Kidney (tissue), 13 donors: ENCODE measurements at regions not wholly inside any gene's neighbourhood (a gene's known extent, or its start where the extent isn't known, plus 50 kb on each side); places are given as distances from the start of the nearest gene placed in this dataset.

Experiments
- DNase-seq, 5 donors: peaks; one replicate each; pipeline ENCODE4 v3.0.0-alpha.2; 2013 to 2020
- FAIRE-seq: peaks from 2 replicates; lab custom pipeline; 2012; peaks lifted over from hg19 to GRCh38; lab: Jason Lieb, UNC
- H3K27ac ChIP-seq, 2 donors: one replicate each; pipeline ENCODE4 v1.7.0; 2013; ENCODE audit warnings: low read depth in 2 of 2, low read length in 2 of 2, inconsistent platforms in 1 of 2
- H3K27me3 ChIP-seq: one replicate; pipeline ENCODE4 v1.7.1; 2013; ENCODE audit warnings: low read length, inconsistent platforms; ENCODE audit not compliant: control insufficient read depth, insufficient read depth
- H3K36me3 ChIP-seq, 3 donors: one replicate each; pipeline versions ENCODE4 v1.7.0 to v1.7.1; 2013; ENCODE audit warnings: low read length in 3 of 3, control low read depth in 1 of 3, inconsistent platforms in 1 of 3; ENCODE audit not compliant: insufficient read depth in 3 of 3, control insufficient read depth in 2 of 3
- H3K4me1 ChIP-seq, 3 donors: one replicate each; pipeline versions ENCODE4 v1.7.0 to v1.7.1; 2013; ENCODE audit warnings: low read length in 3 of 3, inconsistent platforms in 1 of 3, low read depth in 1 of 3; ENCODE audit not compliant: control insufficient read depth in 2 of 3, insufficient read depth in 2 of 3
- H3K4me3 ChIP-seq, 3 donors: one replicate each; pipeline versions ENCODE4 v1.7.0 to v1.8.1; 2013; ENCODE audit warnings: low read length in 3 of 3, control low read depth in 1 of 3, inconsistent platforms in 1 of 3
- H3K9ac ChIP-seq, 3 donors: one replicate each; pipeline versions ENCODE4 v1.7.0 to v1.7.1; 2013; ENCODE audit warnings: low read length in 3 of 3, control low read depth in 1 of 3, inconsistent platforms in 1 of 3
- H3K9me3 ChIP-seq, 3 donors: one replicate each; pipeline versions ENCODE4 v1.7.0 to v1.7.1; 2013; ENCODE audit warnings: low read length in 3 of 3, control low read depth in 1 of 3, inconsistent platforms in 1 of 3; ENCODE audit not compliant: control insufficient read depth in 2 of 3, insufficient read depth in 1 of 3
- intact Hi-C: fragments of 100-400 bp; cut with DNase I; formaldehyde crosslinking; loops from one replicate; pipeline ENCODE4 v1.11.1; 2022
- TF ChIP-seq, protein P1 (sequence below): IDR thresholded peaks from 3 replicates; pipeline ENCODE4 v1.5.1; 2012; ENCODE audit warnings: mild to moderate bottlenecking, moderate library complexity, borderline replicate concordance; ENCODE audit not compliant: insufficient read depth; ENCODE audit errors: extremely low read depth
- donor health status: control.
- donor health status: control.
- donor health status: control.
- donor health status: control.
- donor health status: control.
- donor health status: DM: yes; HTN: yes; CAD: no.
- donor health status: Normal renal cell carcinoma (clear cell type).

GRCh38 chr2:236675526-236675925 lies 105.9 kb downstream of the ACKR3 start:
- no peaks in the 10 kb centered on the region for H3K36me3 ChIP-seq
- H3K27ac ChIP-seq, result no peak overlapping the region
- H3K9ac ChIP-seq, result no peak overlapping the region
- TF ChIP-seq, protein P1, sequence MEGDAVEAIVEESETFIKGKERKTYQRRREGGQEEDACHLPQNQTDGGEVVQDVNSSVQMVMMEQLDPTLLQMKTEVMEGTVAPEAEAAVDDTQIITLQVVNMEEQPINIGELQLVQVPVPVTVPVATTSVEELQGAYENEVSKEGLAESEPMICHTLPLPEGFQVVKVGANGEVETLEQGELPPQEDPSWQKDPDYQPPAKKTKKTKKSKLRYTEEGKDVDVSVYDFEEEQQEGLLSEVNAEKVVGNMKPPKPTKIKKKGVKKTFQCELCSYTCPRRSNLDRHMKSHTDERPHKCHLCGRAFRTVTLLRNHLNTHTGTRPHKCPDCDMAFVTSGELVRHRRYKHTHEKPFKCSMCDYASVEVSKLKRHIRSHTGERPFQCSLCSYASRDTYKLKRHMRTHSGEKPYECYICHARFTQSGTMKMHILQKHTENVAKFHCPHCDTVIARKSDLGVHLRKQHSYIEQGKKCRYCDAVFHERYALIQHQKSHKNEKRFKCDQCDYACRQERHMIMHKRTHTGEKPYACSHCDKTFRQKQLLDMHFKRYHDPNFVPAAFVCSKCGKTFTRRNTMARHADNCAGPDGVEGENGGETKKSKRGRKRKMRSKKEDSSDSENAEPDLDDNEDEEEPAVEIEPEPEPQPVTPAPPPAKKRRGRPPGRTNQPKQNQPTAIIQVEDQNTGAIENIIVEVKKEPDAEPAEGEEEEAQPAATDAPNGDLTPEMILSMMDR, result no peak
- no peak for DNase-seq
- intact Hi-C loops, result no loop called here
- FAIRE-seq, result no peak
- H3K4me3 ChIP-seq, result no peak overlapping the region
- no peaks in the 10 kb centered on the region for H3K9me3 ChIP-seq
- no peaks in the 10 kb centered on the region for H3K27me3 ChIP-seq
- no peaks in the 10 kb centered on the region for H3K4me1 ChIP-seq

GRCh38 chr2:236676136-236676873 lies 106.7 kb downstream of the ACKR3 start:
- FAIRE-seq (no peak), DNase-seq (no peak)
- TF ChIP-seq, protein P1, result no peak
- no peak overlapping the region for H3K4me3 ChIP-seq
- H3K9me3 ChIP-seq, result no peaks in the 10 kb centered on the region
- no peak overlapping the region for H3K9ac ChIP-seq
- no peaks in the 10 kb centered on the region for H3K36me3 ChIP-seq
- intact Hi-C loops, result no loop called here
- no peaks in the 10 kb centered on the region for H3K27me3 ChIP-seq
- H3K27ac ChIP-seq, result no peak overlapping the region
- H3K4me1 ChIP-seq, result no peaks in the 10 kb centered on the region

- Histone ChIP-seq H3K9ac (no peak overlapping the region), H3K27me3 (no peaks in the 10 kb centered on the region), H3K4me3 (no peak overlapping the region), H3K4me1 (no peaks in the 10 kb centered on the region), H3K9me3 (no peaks in the 10 kb centered on the region), H3K36me3 (no peaks in the 10 kb centered on the region), H3K27ac (no peak overlapping the region)
- intact Hi-C loops, result no loop called here
- TF ChIP-seq, protein P1, result no peak
- FAIRE-seq (no peak), DNase-seq (no peak)
Observed at GRCh38 chr2:236677368-236677767, 107.7 kb downstream of the ACKR3 start.
